HG03565 (cell line): ENCODE measurements at regions not wholly inside any gene's neighbourhood (a gene's known extent, or its start where the extent isn't known, plus 50 kb on each side); places are given as distances from the start of the nearest gene placed in this dataset.
"Not testable (repeated sequence)": the region's sequence is repeated elsewhere in the genome, so short reads cannot be mapped to it uniquely, and the experiment has no call there.

Experiments used
- ATAC-seq: cut with Tn5 transposase; IDR thresholded peaks from one replicate; pipeline ENCODE4 v1.9.1; 2021; ENCODE audit warnings: mild to moderate bottlenecking, moderate library complexity; ENCODE audit not compliant: unreplicated experiment

- ATAC-seq, result peak; percentile 61
Measured at GRCh38 chr6:88499845-88500699, 333.9 kb upstream of the CNR1 start.

- ATAC-seq, result no peak
Measured at GRCh38 chr6:88499436-88499835, 333.3 kb upstream of the CNR1 start.

GRCh38 chr6:88497403-88497802, 331.3 kb upstream of the CNR1 start:
- not testable (repeated sequence) for ATAC-seq

DNA sequence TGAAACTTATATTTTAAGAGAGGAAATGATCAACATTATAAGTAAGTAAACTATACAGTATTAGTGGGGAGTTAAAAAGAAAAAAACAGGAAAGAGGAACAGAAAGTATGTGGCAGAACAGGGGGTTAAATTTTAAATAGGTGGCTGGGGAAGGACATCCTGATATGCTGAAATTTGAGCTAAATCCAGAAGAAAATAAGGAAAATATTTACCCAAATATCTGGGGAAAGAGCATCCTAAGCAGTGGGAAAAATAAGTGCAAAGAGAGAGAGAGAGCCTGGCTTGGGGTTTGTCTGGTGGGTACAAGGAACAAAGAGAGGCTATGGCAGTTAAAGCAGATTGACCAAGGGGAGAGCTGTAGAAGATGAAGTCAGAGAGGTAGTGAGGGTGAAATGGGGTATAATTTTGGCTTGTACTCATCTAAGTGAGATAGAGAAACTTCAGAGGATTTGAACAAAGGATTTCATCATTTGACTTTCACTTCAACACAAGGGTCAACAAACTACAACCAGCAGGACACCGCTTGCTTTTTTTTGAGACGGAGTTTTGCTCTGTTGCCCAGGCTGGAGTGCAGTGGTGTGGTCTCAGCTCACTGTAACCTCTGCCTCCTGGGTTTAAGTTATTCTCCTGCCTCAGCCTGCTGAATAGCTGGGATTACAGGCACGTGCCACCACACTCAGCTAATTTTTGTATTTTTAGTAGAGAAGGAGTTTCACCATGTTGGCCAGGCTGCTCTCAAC, 328.4 kb upstream of the CNR1 start:
- no peak for ATAC-seq

DNA sequence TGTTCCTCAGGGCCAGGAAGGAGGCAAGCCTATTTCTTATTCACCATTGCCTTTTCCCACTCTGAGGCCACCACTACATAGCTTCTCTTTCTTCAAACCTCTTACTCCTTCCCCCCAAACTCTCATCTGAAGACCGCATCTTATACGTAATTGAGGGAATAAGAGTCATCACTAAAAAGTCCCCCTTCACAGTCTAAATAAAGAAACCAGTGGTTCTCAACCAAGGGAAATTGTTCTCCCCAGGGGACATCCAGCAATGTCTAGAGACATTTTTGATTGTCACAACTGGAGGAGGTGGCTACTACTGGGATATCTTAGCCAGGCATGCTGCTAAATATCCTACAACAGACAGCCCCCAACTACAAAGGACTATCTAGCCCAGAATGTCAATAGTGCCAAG, 327.6 kb upstream of the CNR1 start:
- ATAC-seq, result peak; percentile 47

DNA sequence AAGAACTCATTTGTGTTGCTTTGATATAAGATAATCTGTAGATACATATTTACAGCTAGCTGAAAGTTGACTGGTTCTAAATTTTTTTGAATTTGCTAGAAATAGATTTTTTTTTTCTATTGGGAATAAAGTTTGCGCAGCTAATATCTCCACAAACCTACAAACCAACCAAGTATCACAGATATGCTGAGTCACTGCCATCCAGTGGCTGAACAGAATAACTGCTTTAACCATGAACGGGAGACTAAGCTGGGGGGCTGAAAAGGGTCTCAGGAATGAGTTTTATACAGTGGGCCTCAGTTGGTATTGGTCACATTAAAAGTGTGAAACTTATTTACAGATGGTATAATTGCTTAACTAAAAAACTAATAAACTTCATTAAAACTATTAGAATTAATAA, 326.7 kb upstream of the CNR1 start:
- ATAC-seq, result no peak

GRCh38 chr6:88492241-88492640, 326.1 kb upstream of the CNR1 start:
- no peak for ATAC-seq

- no peak for ATAC-seq
Measured at GRCh38 chr6:88491266-88491880, 325.2 kb upstream of the CNR1 start.

GRCh38 chr6:88490908-88491264, 324.7 kb upstream of the CNR1 start:
- ATAC-seq, result no peak

- no peak for ATAC-seq
Measured at GRCh38 chr6:88490195-88490907, 324.2 kb upstream of the CNR1 start.

GRCh38 chr6:88483424-88483823, 317.3 kb upstream of the CNR1 start:
- ATAC-seq, result no peak

DNA sequence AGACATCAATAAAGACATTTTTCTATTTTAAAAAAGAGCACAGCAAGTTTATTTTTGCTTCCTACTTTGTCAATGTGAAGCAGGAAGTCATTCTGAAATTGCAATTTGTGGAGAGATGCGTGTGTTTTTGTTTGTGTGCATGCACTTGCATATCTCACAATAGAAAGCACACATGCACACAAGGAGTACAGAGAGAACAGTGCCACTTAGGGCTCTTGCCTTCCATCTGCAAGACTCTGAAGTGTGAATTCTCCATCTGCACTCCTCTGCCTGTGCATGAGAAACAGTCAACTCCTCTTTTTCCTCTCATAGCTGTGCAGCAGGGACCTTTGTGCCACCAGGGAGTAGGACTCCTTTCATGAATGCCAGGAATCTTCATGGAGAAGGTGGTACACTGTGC, 316.3 kb upstream of the CNR1 start:
- ATAC-seq, result no peak

GRCh38 chr6:88481519-88481918, 315.4 kb upstream of the CNR1 start:
- ATAC-seq, result no peak

GRCh38 chr6:88480816-88481215, 314.7 kb upstream of the CNR1 start:
- no peak for ATAC-seq

- no peak for ATAC-seq
Measured at GRCh38 chr6:88477413-88477812, 311.3 kb upstream of the CNR1 start.

- no peak for ATAC-seq
Measured at GRCh38 chr6:88476388-88476787, 310.2 kb upstream of the CNR1 start.

DNA sequence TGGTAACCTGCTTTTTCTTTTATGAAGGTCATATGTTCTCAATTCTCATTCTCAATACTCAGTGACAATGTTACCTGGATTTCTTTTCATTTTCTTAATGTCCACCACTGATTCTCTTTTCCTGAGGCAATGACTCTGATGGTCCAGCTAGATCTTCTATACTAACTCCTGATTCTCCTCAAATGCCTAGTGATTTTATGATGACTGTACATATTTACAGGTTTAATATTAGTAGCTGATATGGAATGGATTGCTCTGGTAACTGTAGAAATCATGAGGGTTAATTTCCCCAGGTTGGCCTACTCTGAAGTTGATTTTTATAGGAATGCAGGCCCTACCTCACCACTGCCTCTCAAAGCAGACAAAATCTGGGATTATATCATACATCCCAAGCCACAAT, 308.6 kb upstream of the CNR1 start:
- ATAC-seq, result no peak

GRCh38 chr6:88473589-88473988, 307.4 kb upstream of the CNR1 start:
- ATAC-seq, result no peak

DNA sequence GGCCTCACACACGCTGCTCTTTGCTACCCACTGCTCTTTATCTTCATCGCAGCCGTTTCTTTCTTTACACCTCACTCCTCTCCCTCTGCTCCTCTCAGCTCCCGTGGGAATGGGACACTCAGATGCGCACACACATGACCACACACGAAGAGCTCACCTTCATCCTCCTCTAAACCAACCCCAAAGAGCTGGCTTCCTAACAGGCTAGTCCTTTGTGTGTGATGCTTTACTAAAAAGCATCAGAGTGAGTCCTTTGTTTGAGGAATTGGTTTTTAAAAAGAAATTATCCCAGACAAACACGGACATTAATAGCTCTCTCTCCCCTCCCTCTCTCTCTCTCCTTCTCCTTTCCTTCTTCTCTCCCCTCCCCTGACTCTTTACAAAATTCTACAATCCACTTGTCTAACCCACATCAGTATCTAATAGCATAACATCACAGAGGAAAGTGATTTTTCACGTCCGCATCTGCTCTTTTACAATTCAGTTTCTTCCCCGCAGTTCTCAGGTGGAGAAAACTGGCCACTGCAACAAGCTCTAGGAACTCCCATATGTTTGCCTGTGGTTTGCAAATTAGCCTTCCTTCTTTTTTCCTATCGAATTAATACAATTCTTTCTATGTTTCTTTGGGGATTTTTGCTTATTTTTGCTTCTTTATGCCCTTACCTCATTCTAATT, 306.8 kb upstream of the CNR1 start:
- no peak for ATAC-seq

GRCh38 chr6:88459643-88460042, 293.5 kb upstream of the CNR1 start:
- ATAC-seq, result no peak

DNA sequence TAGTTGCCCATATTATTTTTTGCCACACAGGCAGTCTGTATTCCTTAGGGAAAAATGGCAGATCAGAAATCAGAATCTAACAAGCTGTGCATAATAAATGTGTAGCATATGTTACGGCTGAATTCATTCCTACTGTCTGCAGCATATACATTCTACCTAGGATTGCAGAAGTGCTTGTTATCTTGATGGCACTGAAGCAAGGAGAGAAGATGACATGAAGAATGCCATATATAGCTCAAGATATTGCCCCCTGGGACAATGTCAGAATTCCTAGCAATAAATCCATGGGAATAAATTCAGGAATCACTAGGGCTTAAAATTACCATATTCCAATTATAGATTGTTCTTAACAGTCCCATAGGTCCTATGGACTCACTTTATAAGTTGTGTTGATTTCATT, 293.0 kb upstream of the CNR1 start:
- no peak for ATAC-seq
